Transverse colon (tissue), 4 donors: ENCODE measurements at regions not wholly inside any gene's neighbourhood (a gene's known extent, or its start where the extent isn't known, plus 50 kb on each side); places are given as distances from the start of the nearest gene placed in this dataset.

Experiments used
- POLR2A ChIP-seq: fragments of 450-650 bp; IDR thresholded peaks from one replicate; pipeline ENCODE4 v1.6.1; 2016; ENCODE audit warnings: antibody characterized with exemption, mild to moderate bottlenecking, moderate library complexity
- POLR2AphosphoS5 ChIP-seq, 3 donors: sonication (generic); formaldehyde crosslinking; IDR thresholded peaks; one replicate each; pipeline ENCODE4 v1.6.1; 2016; ENCODE audit warnings: antibody characterized with exemption in 3 of 3
- TF ChIP-seq, protein P1 (sequence below), 5 experiments: fragments of 200-600 bp in 3 of 5; fragments of 450-650 bp in 2 of 5; sonication (generic) in 3 of 5; IDR thresholded peaks; 1 replicate in 2 of 5; 2 replicates in 3 of 5; pipeline ENCODE4 v1.5.1; 2016 to 2017; ENCODE audit warnings: antibody characterized with exemption in 5 of 5, inconsistent platforms in 3 of 5, mild to moderate bottlenecking in 2 of 5, moderate library complexity in 1 of 5

DNA sequence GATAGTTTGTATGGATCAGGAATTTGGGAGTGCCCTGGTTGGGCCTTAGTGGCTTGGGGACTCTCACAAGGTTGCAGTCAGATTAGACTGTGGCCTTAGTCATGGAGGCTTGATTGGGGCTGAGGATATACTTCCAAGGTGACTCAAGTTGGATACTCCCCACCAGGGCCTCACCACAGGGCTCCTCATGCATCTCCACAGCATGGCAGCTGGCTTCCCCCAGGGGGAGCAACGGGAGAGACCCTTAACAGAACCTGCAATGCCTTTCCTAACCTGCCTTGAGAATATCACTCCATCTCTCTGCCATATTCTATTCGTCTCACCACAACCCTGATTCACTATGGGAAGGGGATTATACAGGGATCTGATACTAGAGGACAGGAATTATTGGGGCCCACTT, 161.9 kb downstream of the RELL1 start:
- TF ChIP-seq, protein P1, sequence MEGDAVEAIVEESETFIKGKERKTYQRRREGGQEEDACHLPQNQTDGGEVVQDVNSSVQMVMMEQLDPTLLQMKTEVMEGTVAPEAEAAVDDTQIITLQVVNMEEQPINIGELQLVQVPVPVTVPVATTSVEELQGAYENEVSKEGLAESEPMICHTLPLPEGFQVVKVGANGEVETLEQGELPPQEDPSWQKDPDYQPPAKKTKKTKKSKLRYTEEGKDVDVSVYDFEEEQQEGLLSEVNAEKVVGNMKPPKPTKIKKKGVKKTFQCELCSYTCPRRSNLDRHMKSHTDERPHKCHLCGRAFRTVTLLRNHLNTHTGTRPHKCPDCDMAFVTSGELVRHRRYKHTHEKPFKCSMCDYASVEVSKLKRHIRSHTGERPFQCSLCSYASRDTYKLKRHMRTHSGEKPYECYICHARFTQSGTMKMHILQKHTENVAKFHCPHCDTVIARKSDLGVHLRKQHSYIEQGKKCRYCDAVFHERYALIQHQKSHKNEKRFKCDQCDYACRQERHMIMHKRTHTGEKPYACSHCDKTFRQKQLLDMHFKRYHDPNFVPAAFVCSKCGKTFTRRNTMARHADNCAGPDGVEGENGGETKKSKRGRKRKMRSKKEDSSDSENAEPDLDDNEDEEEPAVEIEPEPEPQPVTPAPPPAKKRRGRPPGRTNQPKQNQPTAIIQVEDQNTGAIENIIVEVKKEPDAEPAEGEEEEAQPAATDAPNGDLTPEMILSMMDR (IDR thresholded peaks at IDR 0.05) = no peak
- TF ChIP-seq POLR2A (no peak), POLR2AphosphoS5 (IDR thresholded peaks at IDR 0.05) (no peak)
